NCI-H1048 (cell line): ENCODE measurements at regions not wholly inside any gene's neighbourhood (a gene's known extent, or its start where the extent isn't known, plus 50 kb on each side); places are given as distances from the start of the nearest gene placed in this dataset.
"Not testable (repeated sequence)": the region's sequence is repeated elsewhere in the genome, so short reads cannot be mapped to it uniquely, and the experiment has no call there.

Experiments
- DNase-seq: peaks from one replicate; lab custom pipeline; 2025; lab: John Stamatoyannopoulos, UW

GRCh38 chr17:20733923-20734322, 154.4 kb downstream of the CDRT15L2 start:
- DNase-seq, result no peak

- DNase-seq, result no peak
Observed at GRCh38 chr17:20735796-20736195, 156.3 kb downstream of the CDRT15L2 start.

- DNase-seq, result not testable (repeated sequence)
Observed at GRCh38 chr17:20737636-20738035, 158.1 kb downstream of the CDRT15L2 start.

DNA sequence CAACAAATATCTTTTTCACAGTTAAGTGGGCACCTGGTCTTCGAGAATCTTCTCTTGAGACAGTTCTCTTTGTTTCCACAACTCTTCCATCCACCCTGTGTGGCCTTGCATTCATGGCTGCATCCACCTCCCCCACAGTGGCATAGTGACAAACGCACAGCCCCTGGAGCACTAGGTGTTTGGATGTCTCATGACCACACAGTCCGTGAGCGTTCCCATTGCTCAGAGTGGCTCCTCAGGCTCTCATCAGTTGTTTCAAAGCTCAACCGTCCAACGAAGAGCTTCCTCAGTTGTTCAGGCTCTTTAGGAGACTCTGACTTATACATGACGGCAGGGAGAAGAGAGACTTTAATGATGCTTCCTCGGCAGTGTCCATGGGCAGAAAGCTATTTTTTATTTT, 191.6 kb downstream of the CDRT15L2 start:
- no peak for DNase-seq

DNA sequence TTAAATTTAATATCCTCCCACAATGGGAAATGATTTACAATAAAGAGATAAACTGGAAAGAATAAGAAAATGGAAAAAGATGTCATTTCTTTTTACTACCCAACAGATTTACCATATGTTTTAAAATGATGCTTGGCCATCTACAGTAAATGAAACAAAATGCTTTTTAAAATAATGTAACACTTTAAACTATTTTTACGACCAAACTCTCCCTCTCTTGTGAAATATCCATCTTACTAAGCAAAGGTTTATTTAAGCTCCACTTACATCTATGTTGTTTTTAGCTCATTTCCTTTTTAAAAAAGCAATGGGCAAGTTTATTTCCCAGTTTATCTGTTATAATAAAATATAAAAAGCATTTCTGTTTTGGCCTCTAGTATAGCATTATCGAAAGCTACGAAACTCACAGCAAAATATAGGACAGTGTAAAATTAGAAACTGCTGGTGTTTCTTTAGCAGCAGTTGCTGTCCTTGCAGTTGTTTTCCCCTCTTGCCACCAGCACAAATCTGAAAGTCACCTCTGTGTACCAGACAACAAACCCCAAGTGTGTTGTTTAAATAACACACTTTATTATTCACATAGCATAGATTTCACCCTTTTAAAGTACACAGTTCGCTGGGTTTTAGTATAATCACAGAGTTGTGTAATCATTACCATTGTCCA, 195.1 kb downstream of the CDRT15L2 start:
- DNase-seq, result no peak

DNA sequence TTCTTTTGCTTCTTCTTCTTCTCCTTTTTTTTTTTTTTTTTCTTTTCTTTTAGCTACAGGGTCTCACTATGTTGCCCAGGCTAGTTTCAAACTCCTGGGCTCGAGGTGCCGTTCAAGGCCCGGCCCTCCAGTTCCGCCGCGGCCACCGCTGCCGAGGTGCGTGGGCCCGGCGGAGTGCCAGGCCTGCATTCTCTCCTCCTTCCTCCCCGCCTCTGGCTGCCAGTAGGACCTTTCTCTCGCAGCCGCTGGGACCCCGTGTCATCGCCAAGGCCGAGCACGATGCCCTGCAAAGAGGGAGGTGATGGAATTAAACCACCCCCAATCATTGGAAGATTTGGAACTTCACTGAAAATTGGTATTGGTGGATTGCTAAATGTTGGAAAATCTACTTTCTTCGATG, 195.8 kb downstream of the CDRT15L2 start:
- no peak for DNase-seq

- DNase-seq, result no peak
Observed at GRCh38 chr17:20779521-20779920, 200.0 kb downstream of the CDRT15L2 start.

DNA sequence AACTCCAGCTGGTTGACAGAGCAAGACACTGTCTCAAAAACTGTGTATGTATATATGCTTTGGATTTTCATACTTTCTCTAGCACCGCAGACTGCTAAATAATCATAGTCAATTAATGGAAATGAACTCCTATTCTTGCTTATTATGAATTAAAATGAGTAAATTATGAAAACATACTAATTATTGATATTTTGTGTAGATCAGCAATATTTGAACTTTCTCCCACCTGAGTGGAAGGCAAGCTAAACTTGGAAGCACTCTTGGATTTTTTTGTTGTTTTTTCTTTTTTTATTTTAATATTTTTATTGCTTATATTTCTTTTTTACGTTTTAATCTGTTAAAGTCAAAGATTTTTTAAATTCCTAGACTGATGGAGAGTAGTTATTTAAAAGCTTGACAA, 201.7 kb downstream of the CDRT15L2 start:
- no peak for DNase-seq

- DNase-seq, result not testable (repeated sequence)
Observed at GRCh38 chr17:20781869-20782268, 202.3 kb downstream of the CDRT15L2 start.

GRCh38 chr17:20783091-20783490, 203.6 kb downstream of the CDRT15L2 start:
- DNase-seq, result no peak

DNA sequence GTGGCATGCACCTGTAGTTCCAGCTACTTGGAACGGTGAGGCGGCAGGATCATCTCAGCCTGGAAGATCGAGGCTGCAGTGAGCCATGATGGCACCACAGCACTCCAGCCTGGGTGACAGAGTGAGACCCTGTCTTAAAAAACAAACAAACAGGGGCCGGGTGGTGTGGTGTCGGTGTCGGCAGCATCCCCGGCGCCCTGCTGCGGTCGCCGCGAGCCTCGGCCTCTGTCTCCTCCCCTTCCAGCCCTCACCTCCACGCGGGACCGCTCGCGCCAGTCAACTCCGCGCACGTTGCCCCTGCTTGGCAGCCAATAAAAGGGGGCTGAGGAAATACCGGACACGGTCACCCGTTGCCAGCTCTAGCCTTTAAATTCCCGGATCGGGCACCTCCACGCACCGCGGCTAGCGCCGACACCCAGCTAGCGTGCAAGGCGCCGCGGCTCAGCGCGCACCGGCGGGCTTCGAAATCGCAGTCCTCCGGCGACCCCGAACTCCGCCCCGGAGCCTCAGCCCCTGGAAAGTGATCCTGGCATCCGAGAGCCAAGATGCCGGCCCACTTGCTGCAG, 204.7 kb downstream of the CDRT15L2 start:
- DNase-seq, result no peak

DNA sequence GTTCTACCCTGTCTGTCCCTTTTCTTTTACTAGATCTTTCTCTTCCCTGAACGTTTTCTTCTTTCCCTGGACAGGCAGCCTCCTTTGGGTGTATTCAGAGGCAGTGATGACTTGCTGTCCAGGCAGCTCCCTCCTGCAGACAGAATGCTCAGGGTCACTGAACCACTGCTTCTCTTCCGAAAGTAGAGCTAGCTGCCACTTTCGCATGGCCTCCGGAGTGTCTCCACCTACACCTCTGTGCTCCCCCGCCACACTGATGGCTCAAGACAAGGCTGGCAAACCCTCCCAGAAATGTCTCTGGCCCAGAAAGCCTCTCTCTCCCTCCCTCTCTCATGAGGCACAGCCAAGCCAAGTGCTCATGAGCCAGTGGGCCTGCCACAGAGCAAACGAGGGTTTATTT, 207.8 kb downstream of the CDRT15L2 start:
- DNase-seq, result no peak

- DNase-seq, result no peak
Observed at GRCh38 chr17:20791626-20792025, 212.1 kb downstream of the CDRT15L2 start.

GRCh38 chr17:20794532-20794931, 215.0 kb downstream of the CDRT15L2 start:
- DNase-seq, result not testable (repeated sequence)

DNA sequence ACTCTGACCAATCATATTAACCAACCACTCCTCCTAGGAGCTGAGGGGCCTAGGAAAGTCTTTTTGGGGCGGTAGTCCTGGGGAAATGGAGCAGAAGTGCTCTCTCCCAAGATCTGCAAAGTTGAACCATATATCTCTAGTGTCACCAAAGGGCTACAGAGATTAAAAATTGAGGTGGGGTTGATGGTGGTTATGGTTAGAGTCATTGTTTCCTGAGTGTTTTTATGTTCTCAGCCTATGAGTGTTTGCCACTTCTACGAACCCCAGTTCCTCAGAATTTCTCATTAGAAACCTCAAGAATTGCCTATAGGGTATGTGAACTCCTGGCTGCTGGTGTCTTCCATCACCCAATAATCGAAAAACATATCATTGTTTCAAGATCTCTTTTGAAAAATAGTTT, 217.8 kb downstream of the CDRT15L2 start:
- DNase-seq, result no peak

DNA sequence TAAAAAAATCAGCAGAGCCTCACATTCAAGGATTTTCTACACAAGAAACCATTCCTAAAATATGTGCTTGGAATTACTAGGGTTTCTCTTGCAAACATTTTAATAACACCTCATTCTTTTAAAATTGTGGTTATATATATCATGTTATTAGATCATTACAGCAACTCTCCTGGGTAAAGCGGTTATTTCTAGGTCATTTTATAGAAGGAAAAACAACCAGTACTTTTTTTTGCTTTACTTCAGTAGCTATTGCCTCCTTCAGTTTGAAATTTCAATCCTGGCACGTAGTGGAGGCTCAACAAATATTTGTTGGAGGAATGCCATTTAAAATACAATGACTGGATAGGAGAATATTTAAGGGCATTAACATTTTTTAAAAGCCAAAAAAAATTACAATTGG, 220.6 kb downstream of the CDRT15L2 start:
- no peak for DNase-seq

GRCh38 chr17:20805751-20806150, 226.2 kb downstream of the CDRT15L2 start:
- no peak for DNase-seq

DNA sequence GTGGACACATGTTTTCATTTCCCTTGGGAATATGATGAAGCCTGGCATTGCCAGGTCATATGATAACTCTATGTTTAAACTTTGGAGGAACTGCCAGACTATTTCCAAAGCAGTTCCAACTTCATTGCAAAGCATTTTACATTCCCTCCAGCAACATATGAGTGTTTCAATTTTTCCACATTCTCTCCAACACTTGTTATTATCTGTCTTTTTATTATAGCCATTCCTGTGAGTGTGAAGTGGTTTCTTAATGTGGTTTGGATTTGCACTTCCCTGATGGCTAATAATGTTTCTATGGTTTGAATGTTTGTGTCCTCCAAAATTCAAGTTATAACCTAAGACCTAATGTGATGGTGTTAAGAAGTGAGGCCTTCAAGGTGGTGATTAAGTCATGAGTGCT, 228.0 kb downstream of the CDRT15L2 start:
- not testable (repeated sequence) for DNase-seq

GRCh38 chr17:20815410-20815809, 227.4 kb downstream of the USP22 start:
- not testable (repeated sequence) for DNase-seq

GRCh38 chr17:20823905-20824304, 218.9 kb downstream of the USP22 start:
- no peak for DNase-seq

- no peak for DNase-seq
Observed at GRCh38 chr17:20825539-20825938, 217.3 kb downstream of the USP22 start.

- DNase-seq, result not testable (repeated sequence)
Observed at GRCh38 chr17:20840453-20840852, 202.4 kb downstream of the USP22 start.

DNA sequence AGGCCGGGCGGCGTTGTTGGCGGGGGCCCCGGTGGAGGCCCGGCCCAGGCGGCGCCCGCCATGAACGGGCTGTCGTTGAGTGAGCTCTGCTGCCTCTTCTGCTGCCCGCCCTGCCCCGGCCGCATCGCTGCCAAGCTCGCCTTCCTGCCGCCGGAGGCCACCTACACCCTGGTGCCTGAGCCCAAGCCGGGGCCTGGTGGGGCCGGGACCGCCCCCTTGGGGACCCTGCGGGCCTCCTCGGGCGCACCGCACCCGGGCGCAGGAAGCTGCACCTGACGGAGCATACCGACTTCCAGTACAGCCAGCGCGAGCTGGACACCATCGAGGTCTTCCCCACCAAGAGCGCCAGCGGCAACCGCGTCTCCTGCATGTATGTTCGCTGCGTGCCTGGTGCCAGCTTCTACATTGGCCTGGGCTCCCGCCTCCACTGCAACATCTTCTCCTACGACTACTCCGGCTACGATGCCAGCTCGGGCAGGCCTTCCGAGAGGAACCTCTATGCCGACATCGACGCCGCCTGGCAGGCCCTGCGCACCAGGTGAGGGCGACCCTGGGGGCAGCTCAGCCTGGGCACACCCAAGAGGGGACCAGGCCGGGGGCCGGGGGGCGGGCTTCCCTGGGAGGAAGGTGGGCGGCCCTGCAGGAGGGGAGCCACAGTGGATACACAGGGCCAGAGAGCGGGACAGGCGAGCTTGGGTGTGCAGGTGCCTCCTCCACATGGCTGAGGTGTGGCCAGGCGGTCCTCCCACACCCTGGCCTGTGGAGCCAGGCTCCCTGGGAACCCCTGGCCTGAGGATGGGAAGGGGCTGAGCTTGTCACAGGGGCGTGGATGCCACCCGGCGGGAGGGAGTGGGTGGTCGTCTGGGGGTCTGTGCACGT, 201.6 kb downstream of the USP22 start:
- not testable (repeated sequence) for DNase-seq
